ENCODE measurements at regions not wholly inside any gene's neighbourhood (a gene's known extent, or its start where the extent isn't known, plus 50 kb on each side); places are given as distances from the start of the nearest gene placed in this dataset.

GRCh38 chr7:66539902-66540375, 88.7 kb upstream of the KCTD7 start:
- no peaks in the 10 kb centered on the region for H3K9me3 ChIP-seq (ENCODE audit: insufficient read depth, low read depth, low read length)
- H3K36me3 ChIP-seq (ENCODE audit: insufficient read depth, low read length), result peaks cover 4% of the 10 kb centered on the region; the same call in 1 of the 2 replicates
- no peaks in the 10 kb centered on the region for H3K27me3 ChIP-seq (ENCODE audit: insufficient read depth, low read length, poor library complexity, severe bottlenecking)
- H3K9me2 ChIP-seq (replicated peaks; ENCODE audit: low read depth, low read length), result no peaks in the 10 kb centered on the region
- H3K79me2 ChIP-seq (ENCODE audit: insufficient read depth, low read length), result no peaks in the 10 kb centered on the region
- no peak overlapping the region for H2AFZ ChIP-seq (ENCODE audit: low read length)
- H3K4me1 ChIP-seq (ENCODE audit: insufficient read depth, low read length, poor library complexity, severe bottlenecking), result no peaks in the 10 kb centered on the region
- H4K20me1 ChIP-seq (ENCODE audit: insufficient read depth, low read length, poor library complexity, severe bottlenecking), result no peaks in the 10 kb centered on the region
- H3K4me3 ChIP-seq (ENCODE audit: low read length, poor library complexity, severe bottlenecking), result no peak overlapping the region
- no peak overlapping the region for H3K4me2 ChIP-seq (ENCODE audit: low read depth, low read length, poor library complexity, severe bottlenecking)
- TF ChIP-seq EZH2phosphoT487 (IDR thresholded peaks at IDR 0.05; ENCODE audit: borderline replicate concordance) (no peak), CTCF (conservative IDR thresholded peaks at IDR 0.05; ENCODE audit: low read length) (no peak)
- H3K9ac ChIP-seq (ENCODE audit: low read depth, low read length, poor library complexity, severe bottlenecking), result no peak overlapping the region
- H3F3A ChIP-seq (ENCODE audit: low read depth), result no peaks in the 10 kb centered on the region

GRCh38 chr7:66542049-66542448, 86.6 kb upstream of the KCTD7 start:
- Histone ChIP-seq H3F3A (ENCODE audit: low read depth) (no peaks in the 10 kb centered on the region), H3K9me2 (replicated peaks; ENCODE audit: low read depth, low read length) (no peaks in the 10 kb centered on the region), H4K20me1 (ENCODE audit: insufficient read depth, low read length, poor library complexity, severe bottlenecking) (no peaks in the 10 kb centered on the region), H2AFZ (ENCODE audit: low read length) (no peak overlapping the region), H3K9ac (ENCODE audit: low read depth, low read length, poor library complexity, severe bottlenecking) (no peak overlapping the region), H3K4me1 (ENCODE audit: insufficient read depth, low read length, poor library complexity, severe bottlenecking) (no peaks in the 10 kb centered on the region), H3K4me2 (ENCODE audit: low read depth, low read length, poor library complexity, severe bottlenecking) (no peak overlapping the region), H3K9me3 (ENCODE audit: insufficient read depth, low read depth, low read length) (no peaks in the 10 kb centered on the region), H3K27me3 (ENCODE audit: insufficient read depth, low read length, poor library complexity, severe bottlenecking) (no peaks in the 10 kb centered on the region), H3K4me3 (ENCODE audit: low read length, poor library complexity, severe bottlenecking) (no peak overlapping the region), H3K79me2 (ENCODE audit: insufficient read depth, low read length) (no peaks in the 10 kb centered on the region), H3K36me3 (ENCODE audit: insufficient read depth, low read length) (peaks cover 11% of the 10 kb centered on the region; the same call in 1 of the 2 replicates)
- no peak for TF ChIP-seq CTCF (conservative IDR thresholded peaks at IDR 0.05; ENCODE audit: low read length)
- no peak for TF ChIP-seq EZH2phosphoT487 (IDR thresholded peaks at IDR 0.05; ENCODE audit: borderline replicate concordance)

- H3K4me1 ChIP-seq (ENCODE audit: insufficient read depth, low read length, poor library complexity, severe bottlenecking), result no peaks in the 10 kb centered on the region
- no peaks in the 10 kb centered on the region for H3K79me2 ChIP-seq (ENCODE audit: insufficient read depth, low read length)
- H3K9me3 ChIP-seq (ENCODE audit: insufficient read depth, low read depth, low read length), result no peaks in the 10 kb centered on the region
- H4K20me1 ChIP-seq (ENCODE audit: insufficient read depth, low read length, poor library complexity, severe bottlenecking), result no peaks in the 10 kb centered on the region
- H3F3A ChIP-seq (ENCODE audit: low read depth), result no peaks in the 10 kb centered on the region
- H2AFZ ChIP-seq (ENCODE audit: low read length), result no peak overlapping the region
- no peaks in the 10 kb centered on the region for H3K27me3 ChIP-seq (ENCODE audit: insufficient read depth, low read length, poor library complexity, severe bottlenecking)
- no peak for TF ChIP-seq EZH2phosphoT487 (IDR thresholded peaks at IDR 0.05; ENCODE audit: borderline replicate concordance)
- no peak for TF ChIP-seq CTCF (conservative IDR thresholded peaks at IDR 0.05; ENCODE audit: low read length)
- H3K4me2 ChIP-seq (ENCODE audit: low read depth, low read length, poor library complexity, severe bottlenecking), result no peak overlapping the region
- H3K9me2 ChIP-seq (replicated peaks; ENCODE audit: low read depth, low read length), result no peaks in the 10 kb centered on the region
- H3K36me3 ChIP-seq (ENCODE audit: insufficient read depth, low read length), result peaks cover 11% of the 10 kb centered on the region; the same call in 1 of the 2 replicates
- H3K4me3 ChIP-seq (ENCODE audit: low read length, poor library complexity, severe bottlenecking), result no peak overlapping the region
- no peak overlapping the region for H3K9ac ChIP-seq (ENCODE audit: low read depth, low read length, poor library complexity, severe bottlenecking)
Measured at GRCh38 chr7:66542528-66543269, 86.0 kb upstream of the KCTD7 start.

Data from Loucy (cell line).